Transverse colon (tissue), 4 donors: ENCODE measurements at regions not wholly inside any gene's neighbourhood (a gene's known extent, or its start where the extent isn't known, plus 50 kb on each side); places are given as distances from the start of the nearest gene placed in this dataset.

Experiments used
- DNase-seq: peaks from one replicate; pipeline ENCODE4 v3.0.0-alpha.2; 2019
- H3K27ac ChIP-seq, 4 donors: fragments of 200-600 bp; sonication (generic); 2 replicates each; pipeline ENCODE4 v1.5.1; 2016 to 2018; ENCODE audit warnings: inconsistent platforms in 4 of 4
- H3K27me3 ChIP-seq: fragments of 200-600 bp; sonication (generic); 2 replicates; pipeline ENCODE4 v1.5.1; 2017; ENCODE audit warnings: inconsistent platforms
- H3K36me3 ChIP-seq, 4 donors: fragments of 200-600 bp; sonication (generic); 2 replicates each; pipeline ENCODE4 v1.5.1; 2017 to 2019; ENCODE audit warnings: inconsistent platforms in 4 of 4
- H3K4me1 ChIP-seq, 4 donors: fragments of 200-600 bp; sonication (generic); 2 replicates each; pipeline ENCODE4 v1.5.1; 2017 to 2020; ENCODE audit warnings: inconsistent platforms in 4 of 4
- H3K4me3 ChIP-seq, 4 donors: fragments of 200-600 bp; sonication (generic); 1 replicate in 1 of 4; 2 replicates in 3 of 4; pipeline versions ENCODE4 v1.5.1 to v1.6.1; 2017 to 2019; ENCODE audit warnings: inconsistent platforms in 4 of 4
- H3K9me3 ChIP-seq, 2 donors: fragments of 200-600 bp; sonication (generic); 2 replicates each; pipeline ENCODE4 v1.5.1; 2017 to 2019; ENCODE audit warnings: inconsistent platforms in 2 of 2
- CTCF ChIP-seq, 5 experiments: fragments of 200-600 bp in 3 of 5; fragments of 450-650 bp in 2 of 5; sonication (generic) in 3 of 5; IDR thresholded peaks; 1 replicate in 2 of 5; 2 replicates in 3 of 5; pipeline ENCODE4 v1.5.1; 2016 to 2017; ENCODE audit warnings: antibody characterized with exemption in 5 of 5, inconsistent platforms in 3 of 5, mild to moderate bottlenecking in 2 of 5, moderate library complexity in 1 of 5
- EP300 ChIP-seq: sonication (generic); formaldehyde crosslinking; IDR thresholded peaks from one replicate; pipeline ENCODE4 v1.6.1; 2017; ENCODE audit warnings: antibody characterized with exemption, low read depth
- POLR2A ChIP-seq: fragments of 450-650 bp; IDR thresholded peaks from one replicate; pipeline ENCODE4 v1.6.1; 2016; ENCODE audit warnings: antibody characterized with exemption, mild to moderate bottlenecking, moderate library complexity
- POLR2AphosphoS5 ChIP-seq, 3 donors: sonication (generic); formaldehyde crosslinking; IDR thresholded peaks; one replicate each; pipeline ENCODE4 v1.6.1; 2016; ENCODE audit warnings: antibody characterized with exemption in 3 of 3
- WGBS, 2 donors: methylation state at CpG; one replicate each; pipeline ENCODE4 v1.1.5; 2018; ENCODE audit warnings: low coverage in 1 of 2; 5-methylcytosine and 5-hydroxymethylcytosine counted together
- in situ Hi-C, 4 donors: fragments of 200-750 bp; cut with MboI; loops; one replicate each; pipeline versions ENCODE4 v1.15.0 to v1.15.1; 2017; ENCODE audit warnings: low sequenced_read_pairs in 3 of 4, low pct_ligation_motif_present in 1 of 4, low pct_unique_long_range_greater_than_20kb in 1 of 4
- intact Hi-C: fragments of 100-400 bp; cut with DNase I; formaldehyde crosslinking; loops from one replicate; pipeline ENCODE4 v1.15.1; 2023; ENCODE audit warnings: low total_unique reads

DNA sequence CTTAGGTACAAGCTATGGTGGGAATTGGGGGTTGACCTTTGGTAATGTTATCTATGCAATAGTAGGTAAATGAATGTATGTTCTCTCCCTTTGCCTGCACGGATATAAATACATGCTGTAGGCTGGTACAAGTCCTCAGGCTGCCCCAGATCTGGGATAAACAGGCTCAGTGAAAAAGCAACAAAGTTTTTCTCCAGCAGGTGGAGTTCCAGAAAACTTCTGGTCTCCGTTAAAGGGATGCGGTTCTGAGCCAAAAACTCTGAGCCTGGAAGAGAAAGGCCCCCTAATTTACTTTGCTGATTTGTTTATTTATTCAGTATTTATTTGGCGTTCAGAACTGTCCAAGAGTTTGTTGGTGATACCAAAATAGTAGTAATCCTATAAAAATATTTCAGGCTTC lies 204.7 kb downstream of the ADRA2A start:
- Histone ChIP-seq H3K4me3 (no peak overlapping the region), H3K27me3 (no peaks in the 10 kb centered on the region), H3K9me3 (no peaks in the 10 kb centered on the region), H3K27ac (no peak overlapping the region), H3K4me1 (no peaks in the 10 kb centered on the region), H3K36me3 (no peaks in the 10 kb centered on the region)
- DNase-seq = no peak
- TF ChIP-seq CTCF (IDR thresholded peaks at IDR 0.05) (peak in 3 of 5 experiments; percentile 25 to 34 (median 27)), POLR2A (no peak)
- intact Hi-C loops = no loop called here
- 0 to 18% methylated on average over 2 to 4 of the region's 4 CpGs for WGBS, 2 donors
- in situ Hi-C loops = no loop called here

- Histone ChIP-seq H3K4me3 (no peak overlapping the region), H3K4me1 (no peaks in the 10 kb centered on the region), H3K27me3 (no peaks in the 10 kb centered on the region), H3K9me3 (no peaks in the 10 kb centered on the region), H3K36me3 (no peaks in the 10 kb centered on the region), H3K27ac (no peak overlapping the region)
- in situ Hi-C loops = no loop called here
- intact Hi-C loops = no loop called here
- no peak for TF ChIP-seq EP300
- no peak for TF ChIP-seq POLR2AphosphoS5 (IDR thresholded peaks at IDR 0.05)
- TF ChIP-seq POLR2A = no peak
- no peak for TF ChIP-seq CTCF (IDR thresholded peaks at IDR 0.05)
- 67 to 98% methylated on average over 1 to 5 of the region's 5 CpGs for WGBS, 2 donors
- DNase-seq = no peak
These were observed 212.6 kb downstream of the ADRA2A start for GRCh38 chr10:111289461-111289860.

- H3K4me1 ChIP-seq = no peaks in the 10 kb centered on the region
- in situ Hi-C loops (no loop called here), intact Hi-C loops (no loop called here)
- no peak overlapping the region for H3K4me3 ChIP-seq
- no peak overlapping the region for H3K27ac ChIP-seq
- no peaks in the 10 kb centered on the region for H3K9me3 ChIP-seq
- H3K27me3 ChIP-seq = no peaks in the 10 kb centered on the region
- DNase-seq = no peak
- TF ChIP-seq POLR2A = no peak
- TF ChIP-seq EP300 = no peak
- H3K36me3 ChIP-seq = no peaks in the 10 kb centered on the region
- 70 to 71% methylated on average over 3 of the region's 3 CpGs for WGBS, 2 donors
These were observed 213.8 kb downstream of the ADRA2A start for GRCh38 chr10:111290649-111291048.

DNA sequence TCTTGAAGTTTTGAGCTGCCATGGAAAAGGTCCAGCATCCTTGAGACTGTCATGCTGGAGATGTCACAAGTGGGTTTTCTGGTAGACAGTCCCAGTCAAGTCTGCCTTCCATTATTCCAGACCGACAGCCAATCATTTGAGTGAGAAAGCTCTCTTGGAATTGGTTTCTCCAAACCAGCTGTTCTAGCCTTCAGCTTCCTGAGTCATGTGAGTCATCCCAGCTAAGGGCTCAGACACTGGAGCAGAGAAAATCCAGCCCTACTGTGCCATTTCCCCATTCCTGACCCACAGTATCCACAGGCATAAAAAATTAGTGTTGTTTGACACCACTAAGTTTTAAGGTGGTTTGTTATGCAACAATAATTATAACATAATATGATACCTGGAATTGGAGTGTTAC lies 219.0 kb downstream of the ADRA2A start:
- H3K36me3 ChIP-seq = no peaks in the 10 kb centered on the region
- in situ Hi-C loops = no loop called here
- no peak overlapping the region for H3K27ac ChIP-seq
- WGBS, 2 donors = 60% methylated on average over 1 of the region's 1 CpG; no CpG with 5 or more reads in 1 of the 2 donors
- no peak for TF ChIP-seq POLR2A
- no peak for TF ChIP-seq EP300
- TF ChIP-seq CTCF (IDR thresholded peaks at IDR 0.05) = no peak
- TF ChIP-seq POLR2AphosphoS5 (IDR thresholded peaks at IDR 0.05) = no peak
- no peaks in the 10 kb centered on the region for H3K27me3 ChIP-seq
- H3K4me1 ChIP-seq = peaks cover 0 to 2% (median 0%) of the 10 kb centered on the region in 4 donors
- H3K4me3 ChIP-seq = no peak overlapping the region
- H3K9me3 ChIP-seq = no peaks in the 10 kb centered on the region
- DNase-seq = no peak
- intact Hi-C loops = no loop called here

- Histone ChIP-seq H3K27ac (no peak overlapping the region), H3K27me3 (no peaks in the 10 kb centered on the region), H3K4me1 (peaks cover 0 to 2% (median 0%) of the 10 kb centered on the region in 4 donors), H3K4me3 (no peak overlapping the region), H3K36me3 (no peaks in the 10 kb centered on the region), H3K9me3 (no peaks in the 10 kb centered on the region)
- in situ Hi-C loops (no loop called here), intact Hi-C loops (no loop called here)
- TF ChIP-seq POLR2AphosphoS5 (IDR thresholded peaks at IDR 0.05) (no peak), POLR2A (no peak), CTCF (IDR thresholded peaks at IDR 0.05) (no peak), EP300 (no peak)
- WGBS, 2 donors = 74 to 82% methylated on average over 6 of the region's 6 CpGs
- DNase-seq = no peak
These were observed 220.6 kb downstream of the ADRA2A start for GRCh38 chr10:111297351-111297848.
